Right lobe of liver (tissue), 6 donors: ENCODE measurements at regions not wholly inside any gene's neighbourhood (a gene's known extent, or its start where the extent isn't known, plus 50 kb on each side); places are given as distances from the start of the nearest gene placed in this dataset.

ENCODE experiments used
- ATAC-seq, 4 donors: fragments of 200-7000 bp; cut with Tn5 transposase; one replicate each; pipeline ENCODE4 v1.9.1; 2020; ENCODE audit warnings: mild to moderate bottlenecking in 4 of 4, moderate library complexity in 4 of 4
- DNase-seq, 3 donors: peaks; one replicate each; pipeline ENCODE4 v3.0.0-alpha.2; 2020
- H3K27ac ChIP-seq, 3 donors: fragments of 200-600 bp; one replicate each; pipeline ENCODE4 v1.8.0; 2022
- H3K27me3 ChIP-seq, 2 donors: fragments of 200-600 bp; one replicate each; pipeline ENCODE4 v1.8.0; 2022
- H3K36me3 ChIP-seq, 4 donors: fragments of 200-600 bp; sonication (generic) in 1 of 4; one replicate each; pipeline versions ENCODE4 v1.5.1 to v1.8.0; 2017 to 2022; ENCODE audit warnings: control low read depth in 1 of 4
- H3K4me1 ChIP-seq, 4 donors: fragments of 200-600 bp; sonication (generic) in 1 of 4; one replicate each; pipeline versions ENCODE4 v1.5.1 to v1.8.0; 2017 to 2022; ENCODE audit warnings: control low read depth in 1 of 4
- H3K4me3 ChIP-seq, 3 donors: fragments of 200-600 bp; one replicate each; pipeline ENCODE4 v1.8.0; 2022
- H3K9me3 ChIP-seq, 4 donors: fragments of 200-600 bp; sonication (generic) in 1 of 4; one replicate each; pipeline versions ENCODE4 v1.5.1 to v1.8.0; 2017 to 2022; ENCODE audit warnings: control low read depth in 1 of 4
- POLR2A ChIP-seq: fragments of 450-650 bp; IDR thresholded peaks from one replicate; pipeline ENCODE4 v1.6.1; 2017; ENCODE audit warnings: antibody characterized with exemption, mild to moderate bottlenecking
- WGBS: methylation state at CpG from one replicate; pipeline ENCODE4 v1.1.6; 2018; ENCODE audit warnings: low coverage, low lambda C conversion rate; ENCODE audit not compliant: insufficient coverage; ENCODE audit errors: missing lambda C conversion rate; 5-methylcytosine and 5-hydroxymethylcytosine counted together
- intact Hi-C, 2 donors: fragments of 100-400 bp; cut with DNase I; formaldehyde crosslinking; loops; one replicate each; pipeline versions ENCODE4 v1.11.2 to v1.14.1; 2022
- TF ChIP-seq, protein P1 (sequence below), 4 donors: fragments of 200-600 bp in 3 of 4; fragments of 450-650 bp in 1 of 4; IDR thresholded peaks; one replicate each; pipeline versions ENCODE4 v1.5.1 to v1.8.0; 2016 to 2022; ENCODE audit warnings: antibody characterized with exemption in 4 of 4, mild to moderate bottlenecking in 2 of 4
- donor health status: DM: no; HTN: yes; CAD: no.
- donor health status: DM: no; HTN: no; CAD: no.
- donor health status: DM: no; HTN: no; CAD: no.
- donor health status: DM: no; HTN: yes; CAD: no.
- donor health status: DM: no; HTN: yes; CAD: no.

DNA sequence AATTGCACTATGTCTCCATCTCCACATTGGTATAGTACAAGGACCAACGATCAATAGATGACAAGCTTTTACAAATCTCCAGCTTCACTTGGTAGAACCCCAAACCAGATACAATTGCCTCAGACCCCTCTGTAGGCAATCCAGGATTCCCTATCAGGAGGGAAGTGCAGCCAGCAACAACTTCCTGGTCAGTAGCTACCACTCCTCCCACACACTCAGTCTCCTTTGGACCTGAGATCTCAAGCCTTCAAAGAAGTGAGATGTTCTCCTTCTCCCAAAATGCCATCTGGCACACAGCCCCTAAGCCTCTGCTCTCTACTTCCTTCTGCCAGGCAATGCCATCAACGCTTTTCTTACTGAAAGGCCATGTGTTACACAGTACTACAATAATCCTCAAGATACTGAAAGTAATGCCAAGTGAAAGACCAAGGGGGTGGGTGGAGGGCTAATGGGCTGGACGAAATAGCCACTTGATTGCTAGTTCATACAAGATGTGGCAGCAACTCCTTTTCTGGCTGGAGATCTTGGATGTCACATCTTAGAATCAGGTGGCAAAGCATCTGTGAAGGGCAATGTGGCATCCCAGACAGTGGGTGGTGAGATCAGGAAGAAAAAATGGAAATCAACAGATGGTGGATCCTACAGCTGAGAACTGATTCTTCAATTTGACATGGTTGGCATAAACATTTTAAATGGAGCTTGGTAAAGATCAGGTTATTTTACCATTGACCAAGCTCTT is 75.3 kb upstream of the ACP3 start:
- TF ChIP-seq POLR2A = no peak
- TF ChIP-seq, protein P1, sequence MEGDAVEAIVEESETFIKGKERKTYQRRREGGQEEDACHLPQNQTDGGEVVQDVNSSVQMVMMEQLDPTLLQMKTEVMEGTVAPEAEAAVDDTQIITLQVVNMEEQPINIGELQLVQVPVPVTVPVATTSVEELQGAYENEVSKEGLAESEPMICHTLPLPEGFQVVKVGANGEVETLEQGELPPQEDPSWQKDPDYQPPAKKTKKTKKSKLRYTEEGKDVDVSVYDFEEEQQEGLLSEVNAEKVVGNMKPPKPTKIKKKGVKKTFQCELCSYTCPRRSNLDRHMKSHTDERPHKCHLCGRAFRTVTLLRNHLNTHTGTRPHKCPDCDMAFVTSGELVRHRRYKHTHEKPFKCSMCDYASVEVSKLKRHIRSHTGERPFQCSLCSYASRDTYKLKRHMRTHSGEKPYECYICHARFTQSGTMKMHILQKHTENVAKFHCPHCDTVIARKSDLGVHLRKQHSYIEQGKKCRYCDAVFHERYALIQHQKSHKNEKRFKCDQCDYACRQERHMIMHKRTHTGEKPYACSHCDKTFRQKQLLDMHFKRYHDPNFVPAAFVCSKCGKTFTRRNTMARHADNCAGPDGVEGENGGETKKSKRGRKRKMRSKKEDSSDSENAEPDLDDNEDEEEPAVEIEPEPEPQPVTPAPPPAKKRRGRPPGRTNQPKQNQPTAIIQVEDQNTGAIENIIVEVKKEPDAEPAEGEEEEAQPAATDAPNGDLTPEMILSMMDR (IDR thresholded peaks at IDR 0.05) = no peak
- intact Hi-C loops = no loop called here
- ATAC-seq = no peak

DNA sequence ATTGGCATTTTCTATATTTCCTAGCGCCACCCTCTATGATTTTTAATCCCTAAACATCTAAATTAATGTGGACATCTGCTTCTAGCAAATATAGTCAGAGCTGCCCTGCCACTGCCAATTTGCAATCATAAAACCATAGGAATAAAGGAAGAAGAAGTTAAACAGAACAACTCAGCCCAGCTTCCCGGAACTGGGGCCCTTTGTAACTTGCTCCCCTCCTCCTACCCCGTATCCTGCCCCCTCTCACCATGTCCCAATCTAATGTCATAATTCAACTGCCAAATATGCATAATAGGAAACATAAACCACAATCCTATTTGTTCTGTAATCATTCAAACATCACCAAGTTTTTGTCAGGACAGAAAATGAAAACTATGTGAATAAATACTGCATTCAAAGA is 74.4 kb upstream of the ACP3 start:
- Histone ChIP-seq H3K4me1 (no peaks in the 10 kb centered on the region), H3K27ac (no peak overlapping the region), H3K4me3 (no peak overlapping the region), H3K36me3 (no peaks in the 10 kb centered on the region), H3K9me3 (no peaks in the 10 kb centered on the region), H3K27me3 (no peaks in the 10 kb centered on the region)
- intact Hi-C loops = no loop called here
- no peak for DNase-seq
- TF ChIP-seq, protein P1 (IDR thresholded peaks at IDR 0.05) = no peak
- TF ChIP-seq POLR2A = no peak
- ATAC-seq = no peak
- WGBS = 21% methylated on average over 3 of the region's 3 CpGs

More for the DNA sequence above, 75.3 kb upstream of the ACP3 start:
- Histone ChIP-seq H3K27ac (no peak overlapping the region), H3K4me1 (no peaks in the 10 kb centered on the region), H3K9me3 (no peaks in the 10 kb centered on the region), H3K27me3 (no peaks in the 10 kb centered on the region), H3K4me3 (no peak overlapping the region), H3K36me3 (no peaks in the 10 kb centered on the region)
- 54% methylated on average over 3 of the region's 3 CpGs for WGBS
- no peak for DNase-seq

DNA sequence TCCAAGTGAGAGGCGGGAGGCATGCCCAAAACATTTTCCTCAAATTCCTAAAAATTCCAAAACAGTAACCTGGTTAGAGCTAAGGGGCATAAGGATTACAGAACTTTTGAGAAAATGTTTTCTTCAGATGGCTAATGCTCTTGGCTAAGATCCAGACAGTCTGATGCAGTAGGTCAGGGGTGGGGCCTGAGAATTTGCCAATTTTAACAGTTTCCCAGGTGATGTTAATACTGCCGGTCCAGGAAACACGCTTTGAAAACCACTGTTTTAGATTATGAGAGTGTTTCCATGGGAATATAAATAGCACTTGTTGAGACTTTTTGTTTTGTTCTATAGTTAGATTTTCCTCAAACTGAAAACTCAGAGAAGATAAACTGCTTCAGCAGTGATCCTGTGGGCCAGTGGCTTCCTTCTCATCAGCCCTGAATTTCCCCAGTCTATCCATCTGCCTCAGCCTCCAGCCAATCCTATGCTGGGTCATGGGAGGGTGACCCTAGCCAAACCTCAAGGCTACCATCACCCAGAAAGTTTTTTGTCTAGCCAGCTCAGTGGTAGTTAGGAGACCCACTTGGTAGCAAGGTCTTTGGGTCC is 71.6 kb upstream of the ACP3 start:
- intact Hi-C loops = no loop called here
- WGBS = 41% methylated on average over 3 of the region's 3 CpGs
- no peak for DNase-seq

DNA sequence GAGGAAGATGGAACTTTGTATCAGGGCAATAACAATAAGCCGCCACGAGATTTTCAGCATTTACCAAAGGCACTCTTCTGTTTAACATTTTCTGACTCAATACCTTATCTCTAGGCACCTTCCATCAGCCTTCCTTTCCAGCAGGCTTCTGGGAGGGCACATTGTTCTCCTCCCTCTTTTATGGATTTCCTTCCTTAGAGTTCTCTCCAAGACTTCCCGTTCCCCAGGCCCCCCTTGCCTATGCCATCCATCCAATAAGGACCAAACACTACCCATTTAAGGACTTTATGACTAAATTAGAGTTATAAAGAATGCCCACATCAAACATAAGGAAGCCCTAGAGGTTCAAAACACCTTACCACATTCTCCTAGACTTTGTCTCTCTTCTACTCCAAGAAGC is 71.0 kb upstream of the ACP3 start:
- Histone ChIP-seq H3K4me1 (no peaks in the 10 kb centered on the region), H3K9me3 (no peaks in the 10 kb centered on the region), H3K27me3 (no peaks in the 10 kb centered on the region), H3K36me3 (no peaks in the 10 kb centered on the region), H3K4me3 (no peak overlapping the region), H3K27ac (no peak overlapping the region)
- WGBS = 60% methylated on average over 3 of the region's 3 CpGs
- no peak for ATAC-seq
- TF ChIP-seq POLR2A = no peak
- TF ChIP-seq, protein P1 (IDR thresholded peaks at IDR 0.05) = no peak
- DNase-seq = no peak
- intact Hi-C loops = no loop called here

More for the DNA sequence above, 71.6 kb upstream of the ACP3 start:
- no peak for ATAC-seq
- H3K9me3 ChIP-seq = no peaks in the 10 kb centered on the region
- TF ChIP-seq, protein P1 (IDR thresholded peaks at IDR 0.05) = no peak
- TF ChIP-seq POLR2A = no peak
- H3K27me3 ChIP-seq = no peaks in the 10 kb centered on the region
- H3K36me3 ChIP-seq = no peaks in the 10 kb centered on the region
- H3K4me1 ChIP-seq = no peaks in the 10 kb centered on the region
- H3K27ac ChIP-seq = no peak overlapping the region
- no peak overlapping the region for H3K4me3 ChIP-seq
